ENCODE measurements at regions not wholly inside any gene's neighbourhood (a gene's known extent, or its start where the extent isn't known, plus 50 kb on each side); places are given as distances from the start of the nearest gene placed in this dataset.

- intact Hi-C loops (cut with micrococcal nuclease): no loop called here
- Histone ChIP-seq H3K36me3 (replicated peaks in 1 of 2; ENCODE audit: control insufficient read depth in 1 of 2, insufficient read depth in 2 of 2, low read length in 2 of 2) (no peaks in the 10 kb centered on the region), H3K4me1 (ENCODE audit: control insufficient read depth in 1 of 2, insufficient read depth in 2 of 2, low read length in 2 of 2) (peaks cover 37 to 48% of the 10 kb centered on the region in 2 donors), H3K9me3 (replicated peaks in 1 of 2; ENCODE audit: control insufficient read depth in 1 of 2, insufficient read depth in 1 of 2, low read length in 2 of 2) (no peaks in the 10 kb centered on the region), H3K9ac (ENCODE audit: insufficient read depth, low read length, poor library complexity, severe bottlenecking) (no peak overlapping the region), H3K79me2 (ENCODE audit: insufficient read depth, low read length) (no peaks in the 10 kb centered on the region), H3K27me3 (ENCODE audit: control insufficient read depth in 2 of 2, insufficient read depth in 2 of 2, low read length in 2 of 2) (no peaks in the 10 kb centered on the region), H4K20me1 (ENCODE audit: insufficient read depth, low read length) (no peaks in the 10 kb centered on the region), H3K4me3 (replicated peaks in 1 of 3; ENCODE audit: low read depth in 2 of 3, low read length in 3 of 3) (no peak overlapping the region), H3K4me2 (replicated peaks; ENCODE audit: extremely low read depth, low read length, poor library complexity, severe bottlenecking) (no peak overlapping the region), H3K27ac (ENCODE audit: low read depth in 1 of 2, low read length in 2 of 2) (no peak overlapping the region), H2AFZ (ENCODE audit: insufficient read depth, low read depth, low read length, poor library complexity, severe bottlenecking) (no peak overlapping the region)
- Mint-ChIP-seq H3K27me3 (ENCODE audit: low read depth in 3 of 3) (peaks cover 0 to 2% (median 0%) of the 10 kb centered on the region in 3 donors), H3K36me3 (no peaks in the 10 kb centered on the region), H3K9me3 (no peaks in the 10 kb centered on the region), H3K4me1 (peaks cover 46% of the 10 kb centered on the region), H3K27ac (peak overlapping the region in 1 of 7 donors; percentile 18), H3K4me3 (no peak overlapping the region)
- 91% methylated on average over 3 of the region's 4 CpGs for WGBS (ENCODE audit: insufficient coverage)
- no peak for DNase-seq
- TF ChIP-seq, protein P1, sequence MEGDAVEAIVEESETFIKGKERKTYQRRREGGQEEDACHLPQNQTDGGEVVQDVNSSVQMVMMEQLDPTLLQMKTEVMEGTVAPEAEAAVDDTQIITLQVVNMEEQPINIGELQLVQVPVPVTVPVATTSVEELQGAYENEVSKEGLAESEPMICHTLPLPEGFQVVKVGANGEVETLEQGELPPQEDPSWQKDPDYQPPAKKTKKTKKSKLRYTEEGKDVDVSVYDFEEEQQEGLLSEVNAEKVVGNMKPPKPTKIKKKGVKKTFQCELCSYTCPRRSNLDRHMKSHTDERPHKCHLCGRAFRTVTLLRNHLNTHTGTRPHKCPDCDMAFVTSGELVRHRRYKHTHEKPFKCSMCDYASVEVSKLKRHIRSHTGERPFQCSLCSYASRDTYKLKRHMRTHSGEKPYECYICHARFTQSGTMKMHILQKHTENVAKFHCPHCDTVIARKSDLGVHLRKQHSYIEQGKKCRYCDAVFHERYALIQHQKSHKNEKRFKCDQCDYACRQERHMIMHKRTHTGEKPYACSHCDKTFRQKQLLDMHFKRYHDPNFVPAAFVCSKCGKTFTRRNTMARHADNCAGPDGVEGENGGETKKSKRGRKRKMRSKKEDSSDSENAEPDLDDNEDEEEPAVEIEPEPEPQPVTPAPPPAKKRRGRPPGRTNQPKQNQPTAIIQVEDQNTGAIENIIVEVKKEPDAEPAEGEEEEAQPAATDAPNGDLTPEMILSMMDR (IDR thresholded peaks at IDR 0.05): no peak
Observed at GRCh38 chr5:87122151-87122977, 145.3 kb upstream of the RASA1 start.

DNA sequence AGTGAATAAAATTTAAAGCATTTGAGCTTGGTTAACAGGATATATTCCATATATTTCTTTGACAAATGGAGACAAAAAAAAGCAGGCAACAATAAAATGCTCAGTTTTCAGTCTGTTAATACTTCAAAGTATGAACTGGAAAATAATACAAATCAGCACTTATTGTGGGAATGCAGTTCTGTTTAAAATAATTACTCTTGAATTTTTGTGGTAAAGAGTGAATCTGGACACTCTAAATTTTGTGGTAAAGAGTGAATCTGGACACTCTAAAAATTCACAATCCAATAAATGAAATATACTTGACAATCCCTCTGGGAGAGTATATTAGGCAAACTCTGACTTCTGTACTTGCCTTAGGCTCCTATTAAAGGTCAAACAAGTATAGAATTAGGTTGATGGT, 141.9 kb upstream of the RASA1 start:
- no peak overlapping the region for H3K27ac ChIP-seq (ENCODE audit: low read depth in 1 of 2, low read length in 2 of 2)
- no peaks in the 10 kb centered on the region for H3K27me3 ChIP-seq (ENCODE audit: control insufficient read depth in 2 of 2, insufficient read depth in 2 of 2, low read length in 2 of 2)
- no peaks in the 10 kb centered on the region for H3K36me3 ChIP-seq (replicated peaks in 1 of 2; ENCODE audit: control insufficient read depth in 1 of 2, insufficient read depth in 2 of 2, low read length in 2 of 2)
- Mint-ChIP-seq H3K27me3 (ENCODE audit: low read depth in 3 of 3) (peaks cover 0 to 2% (median 1%) of the 10 kb centered on the region in 3 donors), H3K4me3 (no peak overlapping the region), H3K4me1 (peaks cover 16% of the 10 kb centered on the region), H3K27ac (no peak overlapping the region), H3K9me3 (peaks cover 0 to 4% (median 0%) of the 10 kb centered on the region in 7 donors), H3K36me3 (no peaks in the 10 kb centered on the region)
- no peak for DNase-seq
- H3K4me2 ChIP-seq (replicated peaks; ENCODE audit: extremely low read depth, low read length, poor library complexity, severe bottlenecking): no peak overlapping the region
- H4K20me1 ChIP-seq (ENCODE audit: insufficient read depth, low read length): no peaks in the 10 kb centered on the region
- TF ChIP-seq, protein P1 (IDR thresholded peaks at IDR 0.05): no peak
- no peak overlapping the region for H2AFZ ChIP-seq (ENCODE audit: insufficient read depth, low read depth, low read length, poor library complexity, severe bottlenecking)
- no peak overlapping the region for H3K9ac ChIP-seq (ENCODE audit: insufficient read depth, low read length, poor library complexity, severe bottlenecking)
- intact Hi-C loops (cut with micrococcal nuclease): no loop called here
- no peak overlapping the region for H3K4me3 ChIP-seq (replicated peaks in 1 of 3; ENCODE audit: low read depth in 2 of 3, low read length in 3 of 3)
- no peaks in the 10 kb centered on the region for H3K79me2 ChIP-seq (ENCODE audit: insufficient read depth, low read length)
- H3K4me1 ChIP-seq (ENCODE audit: control insufficient read depth in 1 of 2, insufficient read depth in 2 of 2, low read length in 2 of 2): peaks cover 12 to 15% of the 10 kb centered on the region in 2 donors
- no peaks in the 10 kb centered on the region for H3K9me3 ChIP-seq (replicated peaks in 1 of 2; ENCODE audit: control insufficient read depth in 1 of 2, insufficient read depth in 1 of 2, low read length in 2 of 2)

All from CD14-positive monocyte (primary cell).